Peyer's patch (tissue), 4 donors: ENCODE measurements at regions not wholly inside any gene's neighbourhood (a gene's known extent, or its start where the extent isn't known, plus 50 kb on each side); places are given as distances from the start of the nearest gene placed in this dataset.

Experiments used
- DNase-seq, 3 donors: peaks; one replicate each; pipeline ENCODE4 v3.0.0-alpha.2; 2017 to 2019
- H3K27ac ChIP-seq, 4 donors: fragments of 200-600 bp; sonication (generic); one replicate each; pipeline ENCODE4 v1.5.1; 2016 to 2019
- H3K27me3 ChIP-seq, 2 donors: fragments of 200-600 bp; sonication (generic); one replicate each; pipeline ENCODE4 v1.5.1; 2019
- H3K36me3 ChIP-seq, 3 donors: fragments of 200-600 bp; sonication (generic); one replicate each; pipeline ENCODE4 v1.5.1; 2016 to 2019
- H3K4me1 ChIP-seq, 4 donors: fragments of 200-600 bp; sonication (generic); one replicate each; pipeline ENCODE4 v1.5.1; 2016 to 2019
- H3K4me3 ChIP-seq, 4 donors: fragments of 200-600 bp; sonication (generic); 1 replicate in 3 of 4; 2 replicates in 1 of 4; pipeline ENCODE4 v1.5.1; 2016 to 2019; ENCODE audit warnings: mild to moderate bottlenecking in 1 of 4
- H3K9me3 ChIP-seq, 4 donors: fragments of 200-600 bp; sonication (generic); one replicate each; pipeline ENCODE4 v1.5.1; 2016 to 2019; ENCODE audit warnings: mild to moderate bottlenecking in 1 of 4
- POLR2A ChIP-seq, 2 donors: fragments of 450-650 bp; IDR thresholded peaks; one replicate each; pipeline ENCODE4 v1.5.1; 2017; ENCODE audit warnings: antibody characterized with exemption in 2 of 2, mild to moderate bottlenecking in 2 of 2, moderate library complexity in 2 of 2
- TF ChIP-seq, protein P1 (sequence below), 6 experiments: fragments of 450-650 bp in 4 of 6; fragments of 200-600 bp in 2 of 6; sonication (generic) in 1 of 6; IDR thresholded peaks; one replicate each; pipeline ENCODE4 v1.5.1; 2017 to 2019; ENCODE audit warnings: antibody characterized with exemption in 6 of 6, mild to moderate bottlenecking in 3 of 6, moderate library complexity in 1 of 6

- no peaks in the 10 kb centered on the region for H3K27me3 ChIP-seq
- no peaks in the 10 kb centered on the region for H3K36me3 ChIP-seq
- H3K9me3 ChIP-seq, result no peaks in the 10 kb centered on the region
- no peaks in the 10 kb centered on the region for H3K4me1 ChIP-seq
- H3K27ac ChIP-seq, result no peak overlapping the region
- DNase-seq, result no peak
- no peak overlapping the region for H3K4me3 ChIP-seq
- TF ChIP-seq, protein P1, sequence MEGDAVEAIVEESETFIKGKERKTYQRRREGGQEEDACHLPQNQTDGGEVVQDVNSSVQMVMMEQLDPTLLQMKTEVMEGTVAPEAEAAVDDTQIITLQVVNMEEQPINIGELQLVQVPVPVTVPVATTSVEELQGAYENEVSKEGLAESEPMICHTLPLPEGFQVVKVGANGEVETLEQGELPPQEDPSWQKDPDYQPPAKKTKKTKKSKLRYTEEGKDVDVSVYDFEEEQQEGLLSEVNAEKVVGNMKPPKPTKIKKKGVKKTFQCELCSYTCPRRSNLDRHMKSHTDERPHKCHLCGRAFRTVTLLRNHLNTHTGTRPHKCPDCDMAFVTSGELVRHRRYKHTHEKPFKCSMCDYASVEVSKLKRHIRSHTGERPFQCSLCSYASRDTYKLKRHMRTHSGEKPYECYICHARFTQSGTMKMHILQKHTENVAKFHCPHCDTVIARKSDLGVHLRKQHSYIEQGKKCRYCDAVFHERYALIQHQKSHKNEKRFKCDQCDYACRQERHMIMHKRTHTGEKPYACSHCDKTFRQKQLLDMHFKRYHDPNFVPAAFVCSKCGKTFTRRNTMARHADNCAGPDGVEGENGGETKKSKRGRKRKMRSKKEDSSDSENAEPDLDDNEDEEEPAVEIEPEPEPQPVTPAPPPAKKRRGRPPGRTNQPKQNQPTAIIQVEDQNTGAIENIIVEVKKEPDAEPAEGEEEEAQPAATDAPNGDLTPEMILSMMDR (IDR thresholded peaks at IDR 0.05), result no peak
Observed at GRCh38 chr12:116392061-116392460, 114.6 kb upstream of the MED13L start.

GRCh38 chr12:116393255-116393654 is 115.8 kb upstream of the MED13L start:
- peaks cover 0 to 4% (median 0%) of the 10 kb centered on the region in 4 donors for H3K9me3 ChIP-seq
- no peaks in the 10 kb centered on the region for H3K4me1 ChIP-seq
- DNase-seq, result no peak
- no peak overlapping the region for H3K4me3 ChIP-seq
- no peak overlapping the region for H3K27ac ChIP-seq
- H3K36me3 ChIP-seq, result no peaks in the 10 kb centered on the region
- no peaks in the 10 kb centered on the region for H3K27me3 ChIP-seq
- no peak for TF ChIP-seq POLR2A (IDR thresholded peaks at IDR 0.05)
- TF ChIP-seq, protein P1 (IDR thresholded peaks at IDR 0.05), result no peak

GRCh38 chr12:116393859-116394650 is 116.6 kb upstream of the MED13L start:
- H3K36me3 ChIP-seq, result no peaks in the 10 kb centered on the region
- DNase-seq, result no peak
- H3K4me1 ChIP-seq, result no peaks in the 10 kb centered on the region
- H3K27ac ChIP-seq, result no peak overlapping the region
- no peaks in the 10 kb centered on the region for H3K27me3 ChIP-seq
- H3K4me3 ChIP-seq, result no peak overlapping the region
- TF ChIP-seq, protein P1 (IDR thresholded peaks at IDR 0.05), result no peak
- no peak for TF ChIP-seq POLR2A (IDR thresholded peaks at IDR 0.05)
- peaks cover 0 to 5% (median 0%) of the 10 kb centered on the region in 4 donors for H3K9me3 ChIP-seq

GRCh38 chr12:116395396-116395795 is 117.9 kb upstream of the MED13L start:
- TF ChIP-seq POLR2A (IDR thresholded peaks at IDR 0.05), result no peak
- TF ChIP-seq, protein P1 (IDR thresholded peaks at IDR 0.05), result no peak
- H3K27ac ChIP-seq, result no peak overlapping the region

DNA sequence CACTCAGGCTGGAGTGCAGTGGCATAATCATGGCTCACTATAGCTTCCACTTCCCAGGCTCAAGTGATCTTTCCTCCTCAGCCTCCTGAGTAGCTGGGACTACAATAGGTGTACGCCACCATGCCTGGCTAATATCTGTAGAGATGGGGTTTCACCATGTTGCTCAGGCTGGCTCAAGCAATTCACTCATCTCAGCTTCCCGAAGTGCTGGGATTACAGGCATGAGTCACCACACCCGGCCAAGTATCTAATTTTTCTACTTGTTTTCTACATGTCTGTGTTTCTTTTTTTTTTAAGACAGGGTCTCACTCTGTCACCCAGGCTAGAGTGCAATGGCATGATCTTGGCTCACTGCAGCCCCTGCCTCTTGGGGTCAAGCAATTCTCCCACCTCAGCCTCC is 119.7 kb upstream of the MED13L start:
- TF ChIP-seq POLR2A (IDR thresholded peaks at IDR 0.05), result no peak
- TF ChIP-seq, protein P1 (IDR thresholded peaks at IDR 0.05), result no peak
- no peaks in the 10 kb centered on the region for H3K4me1 ChIP-seq

More at GRCh38 chr12:116395396-116395795, 117.9 kb upstream of the MED13L start:
- no peak overlapping the region for H3K4me3 ChIP-seq
- no peaks in the 10 kb centered on the region for H3K4me1 ChIP-seq
- H3K9me3 ChIP-seq, result peaks cover 0 to 5% (median 0%) of the 10 kb centered on the region in 4 donors
- H3K27me3 ChIP-seq, result no peaks in the 10 kb centered on the region
- DNase-seq, result no peak
- H3K36me3 ChIP-seq, result no peaks in the 10 kb centered on the region

More for the DNA sequence above, 119.7 kb upstream of the MED13L start:
- Histone ChIP-seq H3K27ac (no peak overlapping the region), H3K4me3 (no peak overlapping the region), H3K27me3 (no peaks in the 10 kb centered on the region), H3K9me3 (peaks cover 0 to 5% (median 0%) of the 10 kb centered on the region in 4 donors), H3K36me3 (no peaks in the 10 kb centered on the region)
- no peak for DNase-seq
